ENCODE measurements at regions not wholly inside any gene's neighbourhood (a gene's known extent, or its start where the extent isn't known, plus 50 kb on each side); places are given as distances from the start of the nearest gene placed in this dataset.
"Not testable (repeated sequence)": the region's sequence is repeated elsewhere in the genome, so short reads cannot be mapped to it uniquely, and the experiment has no call there.

DNA sequence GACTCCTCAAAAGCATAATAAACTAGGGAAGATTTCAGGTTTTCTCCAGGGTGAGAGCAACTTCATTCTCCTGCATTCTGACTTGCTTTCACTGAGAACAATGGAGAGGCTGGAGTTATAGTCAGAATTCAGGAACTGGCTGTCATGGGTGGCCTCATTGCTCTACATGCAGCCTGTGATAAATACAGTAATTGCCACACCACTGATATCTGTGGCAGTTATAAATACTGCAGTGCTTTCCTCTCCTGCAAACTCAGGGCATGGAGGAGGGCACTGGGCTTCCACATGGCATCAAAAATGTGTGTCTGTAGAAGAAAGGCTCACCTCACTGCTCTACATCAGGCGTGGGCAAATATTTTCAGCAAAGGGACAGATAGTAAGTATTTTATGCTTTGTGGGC lies 510.2 kb downstream of the ZNF516 start:
- no peak for DNase-seq

DNA sequence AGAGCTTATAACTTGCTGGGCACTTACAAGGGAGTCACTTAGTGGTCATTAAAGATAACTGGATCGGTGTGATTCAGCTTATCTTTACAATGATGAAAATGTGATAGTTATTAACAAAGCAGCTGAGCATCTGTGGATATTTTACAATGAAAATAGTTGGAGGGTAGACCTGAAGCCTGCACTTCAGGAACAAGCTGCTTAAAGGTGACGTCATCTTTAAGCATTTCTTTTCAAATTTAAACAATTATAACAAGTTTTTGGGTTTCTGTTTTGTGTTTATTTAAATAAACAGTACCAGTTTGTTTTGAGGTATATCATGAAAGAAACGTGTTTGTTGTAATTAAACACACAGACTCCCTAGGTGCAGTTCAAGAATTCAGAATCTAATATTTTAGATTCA lies 513.9 kb downstream of the ZNF516 start:
- DNase-seq: no peak

DNA sequence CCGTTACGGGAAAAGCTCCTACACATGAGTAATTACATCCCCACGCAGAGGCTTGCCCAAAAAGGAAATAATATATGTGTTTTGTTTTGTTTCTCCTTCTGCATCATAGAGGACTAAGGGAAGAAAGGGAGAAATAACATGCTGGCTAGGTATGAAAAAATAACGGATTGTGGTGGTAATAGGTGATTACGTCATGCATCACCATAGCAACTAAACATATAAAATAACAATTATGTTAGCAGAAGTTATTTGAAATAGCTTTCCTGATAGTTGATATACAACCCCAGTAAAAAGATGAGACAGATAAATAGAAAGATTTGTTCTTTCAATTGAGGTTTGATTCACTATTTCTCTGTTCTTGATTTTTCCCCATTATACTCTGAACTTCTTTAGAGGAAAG lies 518.0 kb downstream of the ZNF516 start:
- DNase-seq: no peak

DNA sequence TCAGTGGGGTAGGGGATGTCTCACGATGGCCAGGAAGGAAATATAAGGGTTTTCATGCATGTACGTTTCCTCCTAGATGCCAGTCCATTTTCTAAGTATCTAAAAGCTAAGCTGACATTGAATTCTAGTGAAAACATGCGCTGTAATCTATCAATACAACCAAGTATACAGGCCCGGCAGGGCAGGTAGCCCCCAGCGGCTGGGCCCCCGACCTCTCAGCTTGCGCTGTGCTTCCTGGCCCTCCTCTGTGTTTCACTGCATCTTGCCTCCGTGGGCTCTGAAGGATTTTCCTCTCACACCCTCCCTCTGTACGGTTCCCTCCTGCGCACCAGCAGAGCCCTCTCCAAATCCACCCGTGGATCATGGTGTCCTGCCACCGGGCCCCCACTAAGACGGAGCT lies 524.8 kb downstream of the ZNF516 start:
- no peak for DNase-seq

DNA sequence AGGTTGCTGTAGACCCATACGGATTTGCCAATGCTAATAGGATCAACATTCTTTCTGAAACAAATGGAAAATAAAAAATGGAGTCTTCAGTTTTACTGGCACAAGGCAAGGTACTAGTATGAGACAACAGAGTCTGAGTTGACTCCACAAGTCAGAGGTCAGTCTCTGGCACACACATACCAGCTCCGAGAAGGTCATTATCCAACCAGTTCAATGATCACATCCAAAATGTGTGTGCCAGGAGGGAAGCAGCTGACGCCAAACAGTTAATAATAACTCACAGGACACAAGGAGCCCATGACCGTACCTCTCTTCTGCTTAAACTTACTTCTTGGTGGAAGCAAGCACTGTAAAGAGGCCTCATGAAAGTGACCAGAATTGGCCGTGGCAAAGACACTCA lies 528.6 kb downstream of the ZNF516 start:
- DNase-seq: no peak

GRCh38 chr18:75962036-75962572 lies 532.9 kb downstream of the ZNF516 start:
- no peak for DNase-seq

DNA sequence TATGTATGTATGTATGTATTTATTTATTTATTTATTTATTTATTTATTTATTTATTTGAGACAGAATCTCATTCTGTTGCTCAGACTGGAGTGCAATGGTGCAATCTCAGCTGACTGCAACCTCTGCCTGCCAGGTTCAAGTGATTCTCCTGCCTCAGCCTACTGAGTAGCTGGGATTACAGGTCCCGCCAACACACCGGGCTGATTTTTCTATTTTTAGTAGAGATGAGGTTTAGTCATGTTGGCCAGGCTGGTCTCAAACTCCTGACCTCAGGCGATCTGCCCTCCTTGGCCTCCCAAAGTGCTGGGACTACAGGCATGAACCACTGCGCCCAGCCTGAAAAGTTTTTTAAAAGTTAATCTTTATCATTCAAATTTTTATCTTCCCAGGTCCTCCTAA lies 532.9 kb upstream of the SMIM21 start:
- not testable (repeated sequence) for DNase-seq

GRCh38 chr18:75959150-75959549 lies 531.6 kb upstream of the SMIM21 start:
- DNase-seq: no peak

DNA sequence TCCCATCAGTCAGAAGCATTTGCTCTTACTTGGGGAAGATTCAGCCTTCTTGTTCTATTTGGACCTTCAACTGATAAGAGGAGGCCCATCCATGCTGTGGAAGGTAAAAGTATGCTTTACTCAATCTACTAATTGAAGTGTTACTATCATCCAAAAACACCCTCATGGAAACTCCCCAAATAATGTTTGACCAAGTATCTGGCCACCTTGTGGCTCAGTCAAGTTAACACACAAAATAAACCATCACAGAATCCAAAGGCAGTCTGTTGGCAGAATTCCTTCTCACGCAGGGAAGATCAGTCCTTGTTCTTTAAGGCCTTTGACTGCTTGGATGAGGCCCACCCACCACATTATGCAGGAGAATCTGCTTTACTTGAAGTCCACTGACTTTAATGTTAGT lies 531.2 kb upstream of the SMIM21 start:
- DNase-seq: no peak

GRCh38 chr18:75945265-75945933 lies 517.9 kb upstream of the SMIM21 start:
- no peak for DNase-seq

- DNase-seq: no peak
Observed at GRCh38 chr18:75937306-75937705, 509.8 kb upstream of the SMIM21 start.

- DNase-seq: no peak
Observed at GRCh38 chr18:75936862-75937261, 509.4 kb upstream of the SMIM21 start.

DNA sequence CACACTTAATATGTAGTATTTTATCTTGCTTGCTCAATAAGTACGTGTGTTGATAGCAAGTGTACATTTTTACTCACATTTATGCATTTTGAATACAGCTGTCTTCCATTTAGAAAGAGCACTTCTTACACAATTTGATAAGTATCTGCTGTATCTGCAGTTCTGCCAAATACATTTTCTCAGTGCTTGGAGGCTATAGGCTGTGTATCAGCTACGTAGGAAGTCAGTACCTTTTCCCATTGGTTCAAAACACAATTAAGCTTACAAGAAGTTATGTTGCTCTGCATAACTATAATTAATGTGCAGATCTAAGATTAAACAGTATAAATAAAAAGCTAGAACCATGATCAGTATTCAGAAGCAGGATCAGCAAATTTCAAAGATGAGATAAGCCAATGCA lies 503.6 kb upstream of the SMIM21 start:
- no peak for DNase-seq

GRCh38 chr18:75928706-75929105 lies 501.2 kb upstream of the SMIM21 start:
- no peak for DNase-seq

- no peak for DNase-seq
Observed at GRCh38 chr18:75927791-75928190, 500.3 kb upstream of the SMIM21 start.

GRCh38 chr18:75926811-75927210 lies 499.3 kb upstream of the SMIM21 start:
- DNase-seq: no peak

GRCh38 chr18:75923169-75923568 lies 495.7 kb upstream of the SMIM21 start:
- DNase-seq: no peak

GRCh38 chr18:75916624-75916982 lies 489.1 kb upstream of the SMIM21 start:
- no peak for DNase-seq

DNA sequence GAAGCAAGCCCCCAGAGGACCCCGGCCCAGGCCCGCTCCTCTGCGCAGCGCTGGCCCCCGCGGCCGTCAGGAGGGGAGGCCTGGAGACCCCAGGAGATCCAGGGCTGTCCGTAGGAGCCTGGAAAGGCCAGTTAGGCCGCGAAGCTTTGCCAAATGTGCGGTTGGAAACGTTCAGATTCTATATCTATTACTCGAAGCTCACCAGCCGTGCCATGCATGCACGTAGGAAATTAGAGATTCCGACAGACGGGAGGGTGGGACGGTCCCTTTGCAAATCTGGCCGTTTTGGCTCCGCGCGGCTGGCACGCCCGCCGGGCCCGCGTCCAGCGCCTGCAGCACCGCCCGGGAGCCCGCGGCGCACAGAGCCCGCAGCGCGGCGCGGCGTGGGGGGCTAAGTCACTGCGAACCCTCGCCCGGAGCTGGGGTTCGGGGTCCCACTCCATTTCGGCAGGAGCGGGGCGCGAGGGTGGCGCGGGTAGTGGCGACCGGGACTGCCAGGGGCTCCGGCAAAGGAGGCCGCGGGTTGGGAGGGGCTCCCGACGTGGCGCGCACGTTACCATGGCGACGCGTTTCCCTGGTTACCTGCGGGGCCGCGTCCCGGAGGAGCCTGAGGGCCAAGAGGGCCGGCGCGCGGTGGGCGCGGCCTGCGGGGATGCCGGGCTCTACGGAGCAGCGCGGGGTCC lies 488.6 kb upstream of the SMIM21 start:
- DNase-seq: no peak

GRCh38 chr18:75912829-75913228 lies 485.3 kb upstream of the SMIM21 start:
- DNase-seq: no peak

DNA sequence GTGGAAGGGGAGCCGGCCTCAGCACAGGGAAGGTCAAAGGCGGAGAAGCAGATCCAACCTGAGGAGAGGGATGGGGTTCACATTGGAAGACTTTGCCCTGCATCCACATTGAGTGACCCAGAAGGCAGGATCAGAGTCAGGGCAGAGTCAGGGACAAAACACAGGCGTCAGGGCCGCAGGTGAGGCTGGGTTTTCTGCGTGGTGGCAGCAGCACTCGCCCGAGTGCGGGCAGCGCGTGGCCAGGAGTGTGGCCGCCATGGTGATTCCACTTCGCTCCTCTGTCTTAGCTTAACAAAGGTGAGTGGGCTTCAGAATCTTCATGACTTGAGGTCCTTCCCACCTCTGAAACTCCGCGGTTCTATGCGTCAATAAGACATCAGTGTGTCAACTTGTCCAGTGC lies 476.9 kb upstream of the SMIM21 start:
- no peak for DNase-seq

DNA sequence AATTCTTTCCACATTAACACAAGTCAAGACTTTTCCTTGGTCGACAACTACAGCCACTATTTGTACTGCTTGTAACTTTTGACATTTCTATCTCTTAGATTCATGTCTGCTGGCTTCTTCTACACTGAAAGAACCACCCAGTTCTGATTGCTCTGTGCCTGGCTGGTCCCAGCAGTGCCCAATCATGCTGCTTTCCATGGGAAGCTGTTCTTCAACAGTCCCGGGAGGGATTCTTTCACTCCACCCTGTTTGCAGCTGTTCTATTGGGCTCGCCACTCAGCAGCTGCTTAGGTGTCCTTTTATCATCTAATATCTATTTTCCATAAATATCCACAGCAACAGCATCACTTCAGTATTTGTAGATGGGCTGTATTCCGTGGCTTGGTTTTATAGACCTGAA lies 471.1 kb upstream of the SMIM21 start:
- no peak for DNase-seq

GRCh38 chr18:75897386-75897785 lies 469.9 kb upstream of the SMIM21 start:
- no peak for DNase-seq

DNA sequence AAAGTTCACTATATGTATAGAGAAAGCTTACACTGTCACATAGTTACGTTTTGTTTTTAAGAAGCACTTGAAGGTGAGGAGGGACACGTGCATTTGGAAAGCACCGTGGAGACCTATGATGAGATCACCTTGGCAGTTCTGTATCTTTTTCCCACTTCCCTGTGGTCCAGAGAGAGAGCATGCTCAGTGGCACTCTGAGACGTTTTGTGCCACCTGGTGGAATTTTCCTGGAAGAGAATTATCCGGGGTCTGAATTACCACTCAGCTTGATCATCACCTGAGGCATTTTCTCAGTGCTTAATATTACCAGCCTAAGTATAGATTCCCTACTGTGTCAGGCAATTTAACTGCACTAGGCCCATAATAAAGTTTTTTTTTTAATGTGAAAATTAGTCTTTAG lies 469.4 kb upstream of the SMIM21 start:
- DNase-seq: no peak

- no peak for DNase-seq
Observed at GRCh38 chr18:75895135-75895534, 467.6 kb upstream of the SMIM21 start.

All from CD4-positive, alpha-beta T cell treated with Interferon gamma for 1 hour (primary cell).